ENCODE measurements at regions not wholly inside any gene's neighbourhood (a gene's known extent, or its start where the extent isn't known, plus 50 kb on each side); places are given as distances from the start of the nearest gene placed in this dataset.
A peak's percentile ranks its signal among the peaks of the same experiment; 100 is the strongest.

DNA sequence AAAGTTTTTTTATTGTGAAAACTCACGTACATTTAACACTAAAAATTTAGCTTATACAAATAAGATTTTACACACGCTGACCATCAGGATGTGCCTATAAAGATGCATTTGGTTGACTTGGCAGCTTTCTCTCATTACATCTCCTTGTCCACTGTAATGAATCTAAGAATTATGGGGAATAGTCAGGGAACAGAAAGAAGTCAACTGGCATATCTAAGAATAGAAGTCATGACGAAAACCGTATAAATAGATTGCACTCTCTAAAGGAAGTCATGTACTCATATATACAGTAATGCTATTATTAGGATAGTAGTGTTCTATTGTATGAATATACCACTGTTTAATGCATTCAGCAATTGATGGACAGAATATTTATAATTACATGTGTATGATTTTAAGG lies 575.8 kb upstream of the B3GALT2 start:
- no peaks in the 10 kb centered on the region for H3K4me1 ChIP-seq
- in situ Hi-C loops (cut with MboI; ENCODE audit: low sequenced_read_pairs): no loop called here
- H3K9me3 ChIP-seq: no peaks in the 10 kb centered on the region
- DNase-seq (ENCODE audit: low spot score in 2 of 2): no peak
- H3K36me3 ChIP-seq (replicated peaks): no peaks in the 10 kb centered on the region
- H3K27me3 ChIP-seq (ENCODE audit: low read depth): no peaks in the 10 kb centered on the region
- H3K4me3 ChIP-seq: no peak overlapping the region

DNA sequence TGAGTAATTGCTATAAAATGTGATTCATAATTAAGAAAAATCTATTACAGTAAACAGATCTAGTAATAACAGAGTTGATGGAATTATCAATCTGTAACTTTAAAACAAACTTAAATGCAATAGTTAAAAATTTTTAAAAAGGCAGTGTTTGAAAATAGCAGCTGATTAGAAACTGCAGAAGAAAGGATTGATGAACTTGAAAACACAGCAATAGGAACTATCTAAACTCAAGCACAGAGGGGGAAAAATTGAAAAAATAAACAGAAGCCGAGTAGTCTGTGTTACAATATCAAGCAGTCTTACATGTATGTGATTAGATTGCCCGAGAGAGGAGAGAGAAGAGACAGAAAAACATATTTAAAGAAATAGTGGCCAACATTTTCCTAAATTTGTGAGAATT lies 569.0 kb upstream of the B3GALT2 start:
- Histone ChIP-seq H3K4me3 (no peak overlapping the region), H3K9me3 (no peaks in the 10 kb centered on the region), H3K4me1 (no peaks in the 10 kb centered on the region), H3K27me3 (ENCODE audit: low read depth) (no peaks in the 10 kb centered on the region), H3K36me3 (replicated peaks) (no peaks in the 10 kb centered on the region)
- no peak for DNase-seq (ENCODE audit: low spot score in 2 of 2)
- in situ Hi-C loops (cut with MboI; ENCODE audit: low sequenced_read_pairs): no loop called here

DNA sequence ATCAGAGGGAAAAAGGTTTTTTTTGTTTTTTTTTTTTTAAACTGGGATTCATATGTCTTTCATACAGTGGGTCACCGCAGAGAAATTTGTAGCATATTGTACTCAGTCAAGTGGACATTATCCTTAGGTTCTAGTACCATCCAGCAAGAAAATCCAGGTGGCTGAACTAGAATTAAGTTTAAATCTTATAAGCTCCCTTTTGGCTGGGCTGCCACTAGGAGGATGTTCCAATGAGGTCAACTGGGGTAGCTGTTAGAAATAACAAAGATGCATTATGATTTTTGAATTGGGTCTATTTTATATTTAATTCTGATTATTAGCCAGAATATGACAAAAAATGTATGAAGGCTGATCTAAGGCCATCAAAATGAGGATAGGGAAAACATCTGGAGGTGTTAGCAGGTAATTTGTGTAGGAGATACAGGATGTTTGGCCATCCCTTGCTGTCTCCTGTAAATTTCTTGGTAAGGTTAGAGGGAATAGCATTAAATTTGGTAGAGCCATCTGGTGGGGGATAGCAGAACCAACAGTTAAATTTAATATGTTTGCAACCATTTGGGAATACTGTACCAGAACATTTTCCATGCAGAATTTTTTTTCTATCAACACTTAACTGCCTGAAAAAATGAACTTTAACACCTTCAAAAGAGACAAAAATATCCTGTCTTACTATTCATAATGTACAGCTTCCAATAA lies 568.5 kb upstream of the B3GALT2 start:
- in situ Hi-C loops (cut with MboI; ENCODE audit: low sequenced_read_pairs): no loop called here
- H3K27me3 ChIP-seq (ENCODE audit: low read depth): no peaks in the 10 kb centered on the region
- no peaks in the 10 kb centered on the region for H3K9me3 ChIP-seq
- H3K4me3 ChIP-seq: no peak overlapping the region
- H3K36me3 ChIP-seq (replicated peaks): no peaks in the 10 kb centered on the region
- peak in 1 of 2 experiments; percentile 18 for DNase-seq (ENCODE audit: low spot score in 2 of 2)
- H3K4me1 ChIP-seq: no peaks in the 10 kb centered on the region

DNA sequence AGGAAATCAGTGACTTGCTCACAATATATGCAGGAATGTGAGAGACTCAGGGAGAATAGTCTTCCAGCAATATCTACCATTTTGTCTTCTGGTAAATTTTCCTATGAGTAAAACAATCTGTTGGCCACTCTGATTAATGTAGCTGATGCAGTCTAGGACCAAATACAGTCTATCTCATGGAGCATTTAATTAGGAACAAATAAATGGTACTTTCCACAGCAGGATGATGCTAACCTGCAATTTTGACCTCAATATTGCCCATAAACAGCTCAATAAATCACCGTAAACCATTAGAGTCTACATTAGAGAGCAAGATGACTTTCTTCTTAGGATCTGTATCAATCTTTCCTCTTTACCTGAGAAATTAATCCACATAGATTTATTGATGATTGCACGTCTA lies 567.7 kb upstream of the B3GALT2 start:
- in situ Hi-C loops (cut with MboI; ENCODE audit: low sequenced_read_pairs): no loop called here
- Histone ChIP-seq H3K36me3 (replicated peaks) (no peaks in the 10 kb centered on the region), H3K27me3 (ENCODE audit: low read depth) (no peaks in the 10 kb centered on the region), H3K4me1 (no peaks in the 10 kb centered on the region), H3K9me3 (no peaks in the 10 kb centered on the region), H3K4me3 (no peak overlapping the region)
- no peak for DNase-seq (ENCODE audit: low spot score in 2 of 2)

DNA sequence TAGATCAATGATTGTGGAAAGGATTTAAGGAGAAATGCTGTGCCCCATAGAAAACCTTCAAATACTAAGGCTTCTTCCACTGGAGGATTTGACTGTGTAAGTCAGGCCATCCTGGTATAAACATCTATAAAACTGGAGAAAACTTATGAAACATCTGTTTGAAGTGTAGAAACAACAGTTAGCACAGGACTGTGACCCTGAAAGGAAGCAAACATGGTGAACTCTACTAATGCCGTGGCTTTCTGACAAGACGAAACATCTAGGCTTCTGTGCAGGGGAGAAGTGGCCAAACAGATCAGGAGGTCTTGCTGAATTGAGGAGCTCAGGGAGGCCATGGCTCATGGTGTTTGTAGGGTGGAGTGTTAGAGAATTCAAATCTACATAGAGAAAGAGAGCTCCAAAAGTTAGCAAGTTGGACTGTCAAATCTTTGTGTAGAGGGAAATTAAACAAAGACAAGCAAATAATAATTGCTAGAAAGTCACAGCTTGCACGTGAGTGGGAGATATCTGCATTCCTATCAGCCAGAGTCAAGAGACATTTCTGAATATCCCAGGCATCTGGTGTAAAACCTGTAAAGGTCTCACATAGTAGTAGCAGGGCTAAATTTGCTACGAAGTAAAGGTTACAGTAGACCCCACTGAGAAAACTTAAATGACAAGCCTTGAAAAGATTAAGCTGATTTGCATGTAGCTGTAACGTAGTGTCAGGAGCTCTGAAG lies 566.8 kb upstream of the B3GALT2 start:
- no peaks in the 10 kb centered on the region for H3K36me3 ChIP-seq (replicated peaks)
- DNase-seq (ENCODE audit: low spot score in 2 of 2): no peak
- in situ Hi-C loops (cut with MboI; ENCODE audit: low sequenced_read_pairs): no loop called here
- no peaks in the 10 kb centered on the region for H3K9me3 ChIP-seq
- no peaks in the 10 kb centered on the region for H3K4me1 ChIP-seq
- H3K4me3 ChIP-seq: no peak overlapping the region
- no peaks in the 10 kb centered on the region for H3K27me3 ChIP-seq (ENCODE audit: low read depth)

DNA sequence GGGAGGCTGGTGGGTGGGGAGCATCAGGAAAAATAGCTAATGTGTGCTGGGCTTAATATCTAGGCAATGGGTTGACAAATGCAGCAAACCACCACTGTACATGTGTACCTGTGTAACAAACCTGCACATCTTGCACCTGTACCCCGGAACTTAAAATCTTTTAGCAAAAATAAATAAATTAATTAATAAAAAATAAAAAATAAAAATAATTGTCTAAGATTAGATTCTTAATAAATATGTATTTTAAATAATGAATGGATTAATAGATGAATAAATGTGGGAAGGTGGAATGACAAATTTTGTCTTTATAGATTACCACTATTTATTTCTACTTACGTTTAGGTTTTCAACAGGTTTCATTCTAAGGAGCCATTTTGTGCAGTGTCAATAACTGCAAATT lies 563.5 kb upstream of the B3GALT2 start:
- Histone ChIP-seq H3K27me3 (ENCODE audit: low read depth) (no peaks in the 10 kb centered on the region), H3K36me3 (replicated peaks) (no peaks in the 10 kb centered on the region), H3K9me3 (no peaks in the 10 kb centered on the region), H3K4me3 (no peak overlapping the region), H3K4me1 (no peaks in the 10 kb centered on the region)
- no peak for DNase-seq (ENCODE audit: low spot score in 2 of 2)
- in situ Hi-C loops (cut with MboI; ENCODE audit: low sequenced_read_pairs): no loop called here

DNA sequence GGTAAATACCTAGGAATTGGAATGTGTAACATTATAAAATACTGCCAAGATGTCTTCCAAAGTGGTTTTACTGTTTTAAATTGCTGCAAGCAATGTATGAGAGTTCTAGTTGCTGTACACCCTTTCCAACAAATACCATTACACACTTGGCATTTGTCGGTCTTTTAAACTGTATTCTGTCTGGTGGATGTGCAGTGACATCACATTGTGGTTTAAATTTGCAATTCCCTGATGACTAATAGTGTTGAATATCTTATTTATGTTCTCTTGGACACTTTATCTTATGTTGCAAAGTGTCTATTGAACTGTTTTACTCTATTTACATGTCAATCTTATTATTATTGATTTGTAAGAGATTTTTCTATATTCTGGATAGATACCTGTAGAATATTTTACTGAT lies 561.2 kb upstream of the B3GALT2 start:
- H3K27me3 ChIP-seq (ENCODE audit: low read depth): no peaks in the 10 kb centered on the region
- no peak for DNase-seq (ENCODE audit: low spot score in 2 of 2)
- H3K36me3 ChIP-seq (replicated peaks): no peaks in the 10 kb centered on the region
- no peak overlapping the region for H3K4me3 ChIP-seq
- in situ Hi-C loops (cut with MboI; ENCODE audit: low sequenced_read_pairs): no loop called here
- no peaks in the 10 kb centered on the region for H3K9me3 ChIP-seq
- H3K4me1 ChIP-seq: no peaks in the 10 kb centered on the region

DNA sequence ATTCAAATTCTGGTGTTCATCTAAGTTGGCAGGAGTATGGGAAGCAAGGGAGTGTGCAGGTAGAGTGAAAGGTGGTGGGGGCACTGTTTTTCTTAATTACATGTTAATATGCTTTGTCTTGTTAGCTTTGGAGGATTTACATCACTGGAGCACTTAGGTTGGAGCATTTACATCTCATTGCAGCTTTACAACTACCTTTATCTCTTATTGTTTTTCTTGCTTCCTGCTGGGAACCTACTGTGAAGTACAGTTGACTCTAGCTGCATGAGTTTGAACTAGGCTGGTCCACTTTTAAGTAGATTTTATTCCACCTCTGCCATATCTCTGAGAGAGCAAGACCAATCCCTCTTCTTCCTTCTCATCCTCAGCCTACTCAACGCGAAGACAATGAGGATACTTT lies 554.8 kb upstream of the B3GALT2 start:
- H3K4me1 ChIP-seq: no peaks in the 10 kb centered on the region
- in situ Hi-C loops (cut with MboI; ENCODE audit: low sequenced_read_pairs): no loop called here
- H3K9me3 ChIP-seq: no peaks in the 10 kb centered on the region
- H3K36me3 ChIP-seq (replicated peaks): no peaks in the 10 kb centered on the region
- DNase-seq (ENCODE audit: low spot score in 2 of 2): no peak
- H3K27me3 ChIP-seq (ENCODE audit: low read depth): no peaks in the 10 kb centered on the region
- H3K4me3 ChIP-seq: no peak overlapping the region

DNA sequence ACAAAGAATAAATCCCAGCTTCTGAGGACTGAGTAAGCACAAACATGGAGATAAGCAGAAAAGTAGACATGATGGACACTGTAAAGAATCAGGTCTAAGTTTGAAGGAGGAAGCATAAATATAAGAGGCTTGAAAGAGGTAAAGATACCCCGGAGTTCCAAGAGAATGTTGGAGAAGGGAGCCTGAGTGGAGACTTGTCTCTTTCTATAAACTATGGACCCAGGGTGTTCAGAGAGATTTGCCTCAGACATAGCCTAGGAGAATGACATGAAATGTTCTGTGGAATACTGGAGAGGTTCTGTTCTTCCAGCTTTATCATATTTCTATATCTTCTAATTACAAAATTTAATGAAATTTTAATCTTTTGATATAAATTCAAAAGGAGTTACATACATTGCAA lies 554.3 kb upstream of the B3GALT2 start:
- Histone ChIP-seq H3K9me3 (no peaks in the 10 kb centered on the region), H3K27me3 (ENCODE audit: low read depth) (no peaks in the 10 kb centered on the region), H3K4me1 (no peaks in the 10 kb centered on the region), H3K4me3 (no peak overlapping the region), H3K36me3 (replicated peaks) (no peaks in the 10 kb centered on the region)
- DNase-seq (ENCODE audit: low spot score in 2 of 2): no peak
- in situ Hi-C loops (cut with MboI; ENCODE audit: low sequenced_read_pairs): no loop called here

DNA sequence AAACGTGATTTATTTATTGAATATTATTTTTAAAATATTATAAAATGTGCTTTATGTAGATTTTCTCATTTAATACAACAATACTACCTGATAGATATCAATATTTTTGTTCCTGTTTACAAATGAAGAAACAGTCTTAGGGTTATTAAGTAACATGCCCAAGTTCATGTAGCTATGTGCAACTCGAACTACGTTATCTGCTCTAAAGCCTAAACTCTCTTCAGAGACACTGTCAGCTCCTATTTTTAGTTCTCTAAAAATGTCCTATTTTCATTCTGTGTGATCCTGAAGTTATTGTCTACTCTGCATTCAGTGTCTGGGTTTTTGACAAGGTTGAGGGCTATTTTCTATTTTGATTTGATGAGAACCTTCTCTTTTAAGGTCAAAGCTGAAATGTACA lies 550.1 kb upstream of the B3GALT2 start:
- Histone ChIP-seq H3K9me3 (no peaks in the 10 kb centered on the region), H3K36me3 (replicated peaks) (no peaks in the 10 kb centered on the region), H3K27me3 (ENCODE audit: low read depth) (no peaks in the 10 kb centered on the region), H3K4me1 (no peaks in the 10 kb centered on the region), H3K4me3 (no peak overlapping the region)
- in situ Hi-C loops (cut with MboI; ENCODE audit: low sequenced_read_pairs): no loop called here
- DNase-seq (ENCODE audit: low spot score in 2 of 2): no peak

DNA sequence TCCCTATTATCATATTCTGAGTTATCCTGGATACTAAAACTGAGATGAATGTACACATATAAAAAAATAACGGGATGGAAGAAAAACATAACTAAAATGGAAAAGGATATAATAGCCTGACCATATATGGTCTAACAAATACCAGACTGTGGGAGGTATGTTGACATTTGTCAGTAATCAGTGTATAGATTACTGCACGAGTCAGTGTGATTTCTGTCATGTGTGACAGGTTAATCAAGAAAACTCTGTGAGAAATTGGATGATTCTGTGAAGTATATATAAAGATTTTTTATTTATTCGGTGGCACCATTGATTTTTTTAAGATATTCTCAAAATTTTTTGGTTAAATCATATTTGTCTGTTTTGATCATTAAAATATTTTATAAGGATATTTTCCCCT lies 547.3 kb upstream of the B3GALT2 start:
- in situ Hi-C loops (cut with MboI; ENCODE audit: low sequenced_read_pairs): no loop called here
- Histone ChIP-seq H3K4me3 (no peak overlapping the region), H3K36me3 (replicated peaks) (no peaks in the 10 kb centered on the region), H3K27me3 (ENCODE audit: low read depth) (no peaks in the 10 kb centered on the region), H3K9me3 (no peaks in the 10 kb centered on the region), H3K4me1 (no peaks in the 10 kb centered on the region)
- DNase-seq (ENCODE audit: low spot score in 2 of 2): no peak

DNA sequence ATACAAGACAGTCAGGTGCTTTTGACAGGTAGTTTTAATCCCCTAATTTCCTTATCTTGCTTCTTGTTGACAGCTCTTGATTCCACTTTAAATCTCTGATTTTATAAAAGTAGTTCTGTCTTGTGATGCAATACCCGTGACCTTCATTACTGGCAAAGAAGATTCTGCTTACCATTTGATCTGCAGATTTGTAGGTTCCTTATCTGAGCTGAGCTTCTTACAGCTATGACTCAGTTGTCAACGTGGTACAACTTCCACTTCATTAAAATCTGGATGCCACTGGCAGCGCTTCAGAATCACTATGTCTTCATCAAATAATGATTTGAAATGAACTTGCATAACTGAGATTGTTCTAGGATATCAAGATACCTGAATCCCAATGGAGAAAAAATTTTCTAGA lies 543.6 kb upstream of the B3GALT2 start:
- Histone ChIP-seq H3K4me1 (no peaks in the 10 kb centered on the region), H3K4me3 (no peak overlapping the region), H3K36me3 (replicated peaks) (no peaks in the 10 kb centered on the region), H3K27me3 (ENCODE audit: low read depth) (no peaks in the 10 kb centered on the region), H3K9me3 (no peaks in the 10 kb centered on the region)
- in situ Hi-C loops (cut with MboI; ENCODE audit: low sequenced_read_pairs): no loop called here
- no peak for DNase-seq (ENCODE audit: low spot score in 2 of 2)

DNA sequence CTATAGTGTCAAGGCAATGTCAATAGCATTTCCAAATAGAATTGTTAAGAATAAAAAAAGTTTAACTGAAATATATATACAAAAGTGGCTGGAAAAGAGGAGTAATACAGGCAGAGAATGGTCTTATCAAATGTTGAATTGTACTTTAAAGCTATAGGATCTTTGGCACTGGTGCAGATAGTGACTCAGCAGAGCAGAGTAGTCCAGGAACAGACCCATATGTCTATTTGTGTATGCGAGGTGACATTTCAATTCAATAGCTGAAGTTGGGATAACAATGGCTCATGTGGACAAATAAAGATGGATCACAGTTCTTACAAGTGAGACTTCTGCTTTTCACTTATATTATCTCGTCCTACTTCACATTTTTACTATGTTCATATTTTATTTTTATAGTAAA lies 543.0 kb upstream of the B3GALT2 start:
- Histone ChIP-seq H3K36me3 (replicated peaks) (no peaks in the 10 kb centered on the region), H3K27me3 (ENCODE audit: low read depth) (no peaks in the 10 kb centered on the region), H3K9me3 (no peaks in the 10 kb centered on the region), H3K4me1 (no peaks in the 10 kb centered on the region), H3K4me3 (no peak overlapping the region)
- no peak for DNase-seq (ENCODE audit: low spot score in 2 of 2)
- in situ Hi-C loops (cut with MboI; ENCODE audit: low sequenced_read_pairs): no loop called here

DNA sequence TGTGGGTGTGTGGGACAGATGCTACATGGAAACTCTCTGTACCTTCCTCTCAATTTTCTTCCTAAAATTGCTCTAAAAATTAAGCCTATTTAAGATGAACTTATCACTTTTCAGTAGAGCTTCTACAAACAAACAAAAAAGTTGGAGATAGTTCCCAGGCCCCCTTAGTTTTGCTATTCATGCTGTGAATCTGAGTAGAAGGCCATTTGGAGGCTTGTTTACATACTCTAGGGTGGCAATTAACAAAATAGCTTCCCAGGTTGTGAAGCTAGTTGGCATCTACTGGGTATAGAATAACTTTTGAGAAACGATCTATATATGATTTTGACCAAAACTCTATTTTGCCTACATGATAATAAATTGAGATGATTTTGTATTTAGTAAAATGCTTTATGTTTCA lies 541.4 kb upstream of the B3GALT2 start:
- Histone ChIP-seq H3K4me1 (no peaks in the 10 kb centered on the region), H3K9me3 (no peaks in the 10 kb centered on the region), H3K4me3 (no peak overlapping the region), H3K27me3 (ENCODE audit: low read depth) (no peaks in the 10 kb centered on the region), H3K36me3 (replicated peaks) (no peaks in the 10 kb centered on the region)
- in situ Hi-C loops (cut with MboI; ENCODE audit: low sequenced_read_pairs): no loop called here
- no peak for DNase-seq (ENCODE audit: low spot score in 2 of 2)

DNA sequence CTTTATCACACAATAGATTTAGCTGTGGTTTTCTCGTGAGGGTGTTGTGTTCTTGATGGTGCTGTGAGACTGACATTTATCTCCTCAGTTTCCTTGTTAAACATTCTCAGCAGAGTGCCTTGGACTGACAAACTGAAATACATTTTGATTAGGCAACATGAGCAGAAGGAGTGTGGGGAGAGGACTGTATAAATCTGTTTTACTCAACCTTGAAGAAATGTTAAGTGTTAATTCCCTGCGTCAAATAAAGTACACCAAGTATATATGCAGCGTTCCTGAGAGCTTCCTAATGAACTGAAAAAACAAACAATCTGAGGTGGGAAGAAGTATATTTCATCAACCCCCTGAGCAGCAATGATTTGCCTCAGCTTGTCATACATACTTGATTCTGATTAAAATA lies 540.3 kb upstream of the B3GALT2 start:
- Histone ChIP-seq H3K9me3 (no peaks in the 10 kb centered on the region), H3K27me3 (ENCODE audit: low read depth) (no peaks in the 10 kb centered on the region), H3K36me3 (replicated peaks) (no peaks in the 10 kb centered on the region), H3K4me1 (no peaks in the 10 kb centered on the region), H3K4me3 (no peak overlapping the region)
- DNase-seq (ENCODE audit: low spot score in 2 of 2): no peak
- in situ Hi-C loops (cut with MboI; ENCODE audit: low sequenced_read_pairs): no loop called here
